CD4-positive, alpha-beta memory T cell (primary cell): ENCODE measurements at regions not wholly inside any gene's neighbourhood (a gene's known extent, or its start where the extent isn't known, plus 50 kb on each side); places are given as distances from the start of the nearest gene placed in this dataset.

ENCODE experiments used
- CTCF ChIA-PET: fragments of 350-600 bp; sonication (Branson Sonifier 250); formaldehyde crosslinking; loops from one replicate; lab custom pipeline; 2021; ENCODE audit warnings: inconsistent platforms; ENCODE audit not compliant: partially characterized antibody; lab: Charles Lee
- POLR2A ChIA-PET: fragments of 350-600 bp; sonication (Branson Sonifier 250); formaldehyde crosslinking; loops from one replicate; lab custom pipeline; 2021; ENCODE audit not compliant: partially characterized antibody; lab: Charles Lee
- DNase-seq, 5 donors: peaks; one replicate each; pipeline versions ENCODE4 v3.0.0 to v3.0.0-alpha.2; 2020 to 2022; ENCODE audit warnings: mixed read lengths in 1 of 5
- H3K27ac ChIP-seq: one replicate; pipeline ENCODE4 v1.7.0; 2013; ENCODE audit warnings: low read depth, low read length
- H3K27me3 ChIP-seq: 2 replicates; pipeline ENCODE4 v1.7.0; 2013; ENCODE audit warnings: mild to moderate bottlenecking, low read length, moderate library complexity; ENCODE audit not compliant: insufficient read depth
- H3K36me3 ChIP-seq: 2 replicates; pipeline ENCODE4 v1.7.0; 2013; ENCODE audit warnings: mild to moderate bottlenecking, low read length, moderate library complexity; ENCODE audit not compliant: insufficient read depth
- H3K4me1 ChIP-seq: 2 replicates; pipeline ENCODE4 v1.7.0; 2013; ENCODE audit warnings: mild to moderate bottlenecking, low read length, moderate library complexity; ENCODE audit not compliant: insufficient read depth
- H3K4me3 ChIP-seq, 2 donors: one replicate each; pipeline ENCODE4 v1.7.0; 2013; ENCODE audit warnings: low read length in 2 of 2, mild to moderate bottlenecking in 1 of 2
- H3K9me3 ChIP-seq, 2 donors: one replicate each; pipeline ENCODE4 v1.7.0; 2013; ENCODE audit warnings: low read length in 2 of 2, control low read depth in 1 of 2; ENCODE audit not compliant: control insufficient read depth in 1 of 2
- H3K27ac Mint-ChIP-seq, 7 donors: one replicate each; pipeline ENCODE4 v1.8.0; 2020 to 2021; ENCODE audit warnings: mixed read lengths in 7 of 7, mild to moderate bottlenecking in 6 of 7, inconsistent platforms in 3 of 7, moderate library complexity in 3 of 7
- H3K27me3 Mint-ChIP-seq, 2 donors: one replicate each; pipeline ENCODE4 v1.8.0; 2020 to 2021; ENCODE audit warnings: mixed read lengths in 2 of 2
- H3K36me3 Mint-ChIP-seq, 2 donors: one replicate each; pipeline ENCODE4 v1.8.0; 2020 to 2021; ENCODE audit warnings: mixed read lengths in 2 of 2, inconsistent platforms in 1 of 2, mild to moderate bottlenecking in 1 of 2
- H3K4me1 Mint-ChIP-seq, 4 donors: one replicate each; pipeline ENCODE4 v1.8.0; 2020 to 2021; ENCODE audit warnings: mixed read lengths in 4 of 4, mild to moderate bottlenecking in 1 of 4
- H3K4me3 Mint-ChIP-seq, 8 donors: one replicate each; pipeline ENCODE4 v1.8.0; 2020 to 2021; ENCODE audit warnings: mixed read lengths in 8 of 8, mild to moderate bottlenecking in 7 of 8, moderate library complexity in 6 of 8, inconsistent platforms in 3 of 8
- H3K9me3 Mint-ChIP-seq, 8 donors: one replicate each; pipeline ENCODE4 v1.8.0; 2020 to 2021; ENCODE audit warnings: mixed read lengths in 8 of 8, mild to moderate bottlenecking in 5 of 8, inconsistent platforms in 3 of 8, moderate library complexity in 1 of 8
- intact Hi-C: fragments of 100-400 bp; cut with micrococcal nuclease; formaldehyde crosslinking; loops from one replicate; pipeline ENCODE4 v1.15.1; 2023

- no peaks in the 10 kb centered on the region for H3K9me3 ChIP-seq
- H3K4me3 ChIP-seq: no peak overlapping the region
- Mint-ChIP-seq H3K9me3 (no peaks in the 10 kb centered on the region), H3K4me3 (no peak overlapping the region), H3K36me3 (no peaks in the 10 kb centered on the region), H3K27me3 (peaks cover 0 to 2% of the 10 kb centered on the region in 2 donors), H3K27ac (no peak overlapping the region), H3K4me1 (no peaks in the 10 kb centered on the region)
- H3K36me3 ChIP-seq: no peaks in the 10 kb centered on the region
- POLR2A ChIA-PET: no interaction called here
- H3K27ac ChIP-seq: no peak overlapping the region
- CTCF ChIA-PET: no interaction called here
- intact Hi-C loops: no loop called here
- H3K27me3 ChIP-seq: no peaks in the 10 kb centered on the region
- H3K4me1 ChIP-seq: no peaks in the 10 kb centered on the region
- no peak for DNase-seq
Observed at GRCh38 chr2:221169724-221170123, 402.4 kb downstream of the EPHA4 start.

DNA sequence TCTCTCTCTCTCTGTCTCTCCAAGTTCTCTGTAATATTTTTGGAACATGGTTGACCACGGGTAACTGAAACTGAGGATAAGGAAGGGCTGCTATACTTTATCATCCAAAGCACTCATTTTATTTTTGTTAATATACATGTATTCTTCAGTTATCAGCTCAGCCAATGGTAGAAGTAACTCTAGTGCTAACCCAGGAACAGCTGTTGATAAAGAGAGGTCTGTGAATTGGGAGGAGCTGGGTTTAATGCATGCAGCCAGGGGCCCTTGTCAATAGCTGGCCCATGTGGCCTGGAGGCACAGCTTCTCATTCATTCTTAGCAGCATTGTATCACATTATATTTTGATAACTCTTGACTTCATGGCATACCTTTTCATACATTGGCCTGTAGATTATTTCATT, 401.6 kb downstream of the EPHA4 start:
- Mint-ChIP-seq H3K27me3 (peaks cover 0 to 2% of the 10 kb centered on the region in 2 donors), H3K36me3 (no peaks in the 10 kb centered on the region), H3K4me1 (no peaks in the 10 kb centered on the region), H3K27ac (no peak overlapping the region), H3K4me3 (no peak overlapping the region), H3K9me3 (peaks cover 0 to under 1% (median 0%) of the 10 kb centered on the region in 8 donors)
- H3K4me3 ChIP-seq: no peak overlapping the region
- no peak for DNase-seq
- H3K36me3 ChIP-seq: no peaks in the 10 kb centered on the region
- no peaks in the 10 kb centered on the region for H3K4me1 ChIP-seq
- no peaks in the 10 kb centered on the region for H3K9me3 ChIP-seq
- ChIA-PET CTCF (interaction anchor here (0.5 kb wide), 1 partner anchor 212 kb away, joined by 3 read pairs; no protein-coding TSS in a partner anchor), POLR2A (no interaction called here)
- no peaks in the 10 kb centered on the region for H3K27me3 ChIP-seq
- intact Hi-C loops: no loop called here
- H3K27ac ChIP-seq: no peak overlapping the region

DNA sequence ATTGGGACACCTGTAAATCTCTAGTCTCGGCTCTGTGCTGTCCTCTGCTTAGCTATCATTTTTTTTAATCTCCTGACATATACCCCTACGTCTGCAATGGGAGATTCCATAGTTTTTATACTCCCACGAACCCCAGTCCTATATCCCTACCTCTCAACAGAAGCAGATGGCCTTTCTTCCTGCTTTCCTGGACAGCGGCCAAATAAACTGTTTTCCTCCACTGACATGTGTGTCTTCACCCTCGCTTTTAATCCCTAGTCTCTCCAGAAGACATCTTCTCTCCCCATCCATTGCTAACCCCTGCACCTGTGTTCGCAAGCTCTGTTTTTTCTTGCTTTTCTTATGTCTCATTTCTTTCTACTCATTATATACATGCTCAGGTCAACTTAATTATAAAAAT, 395.4 kb downstream of the EPHA4 start:
- Histone ChIP-seq H3K36me3 (no peaks in the 10 kb centered on the region), H3K4me3 (no peak overlapping the region), H3K27ac (no peak overlapping the region), H3K4me1 (no peaks in the 10 kb centered on the region), H3K9me3 (no peaks in the 10 kb centered on the region), H3K27me3 (no peaks in the 10 kb centered on the region)
- H3K9me3 Mint-ChIP-seq: peaks cover 0 to 6% (median 0%) of the 10 kb centered on the region in 8 donors
- H3K4me1 Mint-ChIP-seq: peaks cover 0 to 2% (median 0%) of the 10 kb centered on the region in 4 donors
- CTCF ChIA-PET: no interaction called here
- H3K27me3 Mint-ChIP-seq: peaks cover 0 to 7% of the 10 kb centered on the region in 2 donors
- no peak overlapping the region for H3K4me3 Mint-ChIP-seq
- POLR2A ChIA-PET: no interaction called here
- H3K27ac Mint-ChIP-seq: no peak overlapping the region
- intact Hi-C loops: no loop called here
- no peaks in the 10 kb centered on the region for H3K36me3 Mint-ChIP-seq
- no peak for DNase-seq

DNA sequence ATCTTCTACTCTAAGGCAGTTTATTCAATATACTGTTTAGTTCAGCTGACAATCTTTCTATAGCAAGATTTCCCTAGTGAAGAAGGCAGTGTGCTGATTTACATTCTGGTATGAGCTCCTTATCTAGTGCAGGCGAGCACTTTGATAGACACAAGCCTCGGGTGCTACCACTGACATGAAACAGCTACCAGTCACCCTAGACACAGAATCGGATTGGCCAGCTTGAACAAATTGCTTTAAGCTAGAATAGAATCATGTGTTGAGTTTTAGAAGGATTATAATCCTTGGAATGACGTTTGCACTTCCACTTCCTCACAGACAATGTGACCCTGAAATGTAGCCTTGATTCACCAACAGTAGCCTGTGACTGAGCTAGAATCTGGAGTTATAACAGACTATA, 394.0 kb downstream of the EPHA4 start:
- H3K4me1 Mint-ChIP-seq: peaks cover 0 to 2% (median 0%) of the 10 kb centered on the region in 4 donors
- Histone ChIP-seq H3K27me3 (no peaks in the 10 kb centered on the region), H3K4me3 (no peak overlapping the region), H3K4me1 (no peaks in the 10 kb centered on the region), H3K9me3 (no peaks in the 10 kb centered on the region), H3K36me3 (no peaks in the 10 kb centered on the region), H3K27ac (no peak overlapping the region)
- no peak overlapping the region for H3K27ac Mint-ChIP-seq
- ChIA-PET POLR2A (no interaction called here), CTCF (no interaction called here)
- no peak overlapping the region for H3K4me3 Mint-ChIP-seq
- H3K9me3 Mint-ChIP-seq: peaks cover 0 to 6% (median 0%) of the 10 kb centered on the region in 8 donors
- intact Hi-C loops: no loop called here
- DNase-seq: no peak
- no peaks in the 10 kb centered on the region for H3K36me3 Mint-ChIP-seq
- H3K27me3 Mint-ChIP-seq: peaks cover 0 to 7% of the 10 kb centered on the region in 2 donors

- Mint-ChIP-seq H3K9me3 (no peaks in the 10 kb centered on the region), H3K27ac (no peak overlapping the region), H3K4me1 (no peaks in the 10 kb centered on the region), H3K36me3 (no peaks in the 10 kb centered on the region), H3K27me3 (peaks cover 8 to 16% of the 10 kb centered on the region in 2 donors), H3K4me3 (no peak overlapping the region)
- Histone ChIP-seq H3K4me3 (no peak overlapping the region), H3K27me3 (no peaks in the 10 kb centered on the region), H3K9me3 (no peaks in the 10 kb centered on the region), H3K27ac (no peak overlapping the region), H3K36me3 (no peaks in the 10 kb centered on the region), H3K4me1 (no peaks in the 10 kb centered on the region)
- intact Hi-C loops: no loop called here
- ChIA-PET POLR2A (no interaction called here), CTCF (no interaction called here)
- DNase-seq: no peak
Observed at GRCh38 chr2:221186873-221187272, 385.2 kb downstream of the EPHA4 start.

GRCh38 chr2:221189431-221190067, 382.6 kb downstream of the EPHA4 start:
- Histone ChIP-seq H3K4me1 (no peaks in the 10 kb centered on the region), H3K9me3 (no peaks in the 10 kb centered on the region), H3K27me3 (no peaks in the 10 kb centered on the region), H3K36me3 (no peaks in the 10 kb centered on the region), H3K27ac (no peak overlapping the region), H3K4me3 (no peak overlapping the region)
- no peak overlapping the region for H3K4me3 Mint-ChIP-seq
- intact Hi-C loops: no loop called here
- no peaks in the 10 kb centered on the region for H3K4me1 Mint-ChIP-seq
- H3K27me3 Mint-ChIP-seq: peaks cover 8 to 16% of the 10 kb centered on the region in 2 donors
- H3K36me3 Mint-ChIP-seq: no peaks in the 10 kb centered on the region
- ChIA-PET POLR2A (no interaction called here), CTCF (no interaction called here)
- no peak for DNase-seq
- no peak overlapping the region for H3K27ac Mint-ChIP-seq
- peaks cover 0 to 6% (median 0%) of the 10 kb centered on the region in 8 donors for H3K9me3 Mint-ChIP-seq

- DNase-seq: no peak
- no peaks in the 10 kb centered on the region for H3K4me1 Mint-ChIP-seq
- H3K27me3 Mint-ChIP-seq: peaks cover 1 to 3% of the 10 kb centered on the region in 2 donors
- H3K27me3 ChIP-seq: no peaks in the 10 kb centered on the region
- no peaks in the 10 kb centered on the region for H3K36me3 ChIP-seq
- peaks cover 0 to 6% (median 0%) of the 10 kb centered on the region in 8 donors for H3K9me3 Mint-ChIP-seq
- H3K4me1 ChIP-seq: no peaks in the 10 kb centered on the region
- H3K27ac Mint-ChIP-seq: no peak overlapping the region
- H3K27ac ChIP-seq: no peak overlapping the region
- no peak overlapping the region for H3K4me3 ChIP-seq
- POLR2A ChIA-PET: no interaction called here
- H3K4me3 Mint-ChIP-seq: no peak overlapping the region
- no peaks in the 10 kb centered on the region for H3K36me3 Mint-ChIP-seq
- H3K9me3 ChIP-seq: no peaks in the 10 kb centered on the region
- CTCF ChIA-PET: no interaction called here
- intact Hi-C loops: no loop called here
Observed at GRCh38 chr2:221195829-221196228, 376.3 kb downstream of the EPHA4 start.
